H9 (cell line): ENCODE measurements at regions not wholly inside any gene's neighbourhood (a gene's known extent, or its start where the extent isn't known, plus 50 kb on each side); places are given as distances from the start of the nearest gene placed in this dataset.

Experiments used
- DNase-seq: peaks from one replicate; pipeline ENCODE4 v3.0.0-alpha.2; 2017
- H2AFZ ChIP-seq: one replicate; pipeline ENCODE4 v1.6.1; 2013; ENCODE audit warnings: mild to moderate bottlenecking, low read length, control low read depth, moderate library complexity
- H2AK5ac ChIP-seq: 2 replicates; pipeline ENCODE4 v1.6.1; 2013; ENCODE audit warnings: low read length, control low read depth, mixed read lengths; ENCODE audit not compliant: insufficient read length
- H2BK120ac ChIP-seq: one replicate; pipeline ENCODE4 v1.6.1; 2013; ENCODE audit warnings: low read depth, mild to moderate bottlenecking, low read length, control low read depth, inconsistent platforms; ENCODE audit not compliant: poor library complexity, severe bottlenecking
- H2BK12ac ChIP-seq: 2 replicates; pipeline ENCODE4 v1.6.1; 2013; ENCODE audit warnings: low read length, control low read depth, mixed read lengths, low read depth; ENCODE audit not compliant: insufficient read length
- H2BK15ac ChIP-seq: 2 replicates; pipeline ENCODE4 v1.6.1; 2013; ENCODE audit warnings: low read depth, low read length, control low read depth
- H2BK20ac ChIP-seq: one replicate; pipeline ENCODE4 v1.6.1; 2013; ENCODE audit warnings: low read depth, mild to moderate bottlenecking, low read length, control low read depth, inconsistent platforms; ENCODE audit not compliant: poor library complexity, severe bottlenecking
- H2BK5ac ChIP-seq: 2 replicates; pipeline ENCODE4 v1.6.1; 2013; ENCODE audit warnings: low read length, control low read depth, mixed read lengths; ENCODE audit not compliant: insufficient read length
- H3K14ac ChIP-seq: 2 replicates; pipeline ENCODE4 v1.6.1; 2013; ENCODE audit warnings: low read length, control low read depth; ENCODE audit not compliant: insufficient read depth
- H3K18ac ChIP-seq: 2 replicates; pipeline ENCODE4 v1.6.1; 2013; ENCODE audit warnings: low read depth, mild to moderate bottlenecking, mixed read lengths, low read length, control low read depth; ENCODE audit not compliant: insufficient read length
- H3K23ac ChIP-seq: 2 replicates; pipeline ENCODE4 v1.6.1; 2013; ENCODE audit warnings: low read length, control low read depth, mixed read lengths, low read depth; ENCODE audit not compliant: insufficient read length
- H3K23me2 ChIP-seq: 2 replicates; pipeline ENCODE4 v1.6.1; 2013; ENCODE audit warnings: low read depth, mild to moderate bottlenecking, mixed read lengths, low read length, control low read depth; ENCODE audit not compliant: insufficient read length, poor library complexity, severe bottlenecking
- H3K27ac ChIP-seq: 2 replicates; pipeline ENCODE4 v1.5.1; 2013; ENCODE audit warnings: low read length, control low read depth, mixed read lengths, low read depth; ENCODE audit not compliant: insufficient read length
- H3K27me3 ChIP-seq: 2 replicates; pipeline ENCODE4 v1.6.1; 2013; ENCODE audit warnings: low read length, control low read depth, inconsistent platforms; ENCODE audit not compliant: insufficient read depth
- H3K4ac ChIP-seq: 2 replicates; pipeline ENCODE4 v1.6.1; 2013; ENCODE audit warnings: low read depth, mild to moderate bottlenecking, control low read depth, inconsistent platforms, low read length, moderate library complexity
- H3K4me1 ChIP-seq: 2 replicates; pipeline ENCODE4 v1.6.1; 2013; ENCODE audit warnings: low read length, control low read depth, inconsistent platforms; ENCODE audit not compliant: insufficient read depth
- H3K4me2 ChIP-seq: 2 replicates; pipeline ENCODE4 v1.6.1; 2013; ENCODE audit warnings: low read length, control low read depth, mixed read lengths; ENCODE audit not compliant: insufficient read length, insufficient read depth
- H3K56ac ChIP-seq: 2 replicates; pipeline ENCODE4 v1.6.1; 2013; ENCODE audit warnings: low read depth, mild to moderate bottlenecking, mixed read lengths, low read length, control low read depth; ENCODE audit not compliant: insufficient read length
- H3K79me1 ChIP-seq: 2 replicates; pipeline ENCODE4 v1.6.1; 2013; ENCODE audit warnings: low read depth, mild to moderate bottlenecking, moderate library complexity, low read length, control low read depth, inconsistent platforms; ENCODE audit not compliant: insufficient read depth, poor library complexity, severe bottlenecking
- H3K79me2 ChIP-seq: 2 replicates; pipeline ENCODE4 v1.6.1; 2013; ENCODE audit warnings: low read length, control low read depth, inconsistent platforms; ENCODE audit not compliant: insufficient read depth
- H3K9ac ChIP-seq: 2 replicates; pipeline ENCODE4 v1.6.1; 2013; ENCODE audit warnings: low read length, control low read depth, mixed read lengths; ENCODE audit not compliant: insufficient read length; ENCODE audit errors: extremely low read depth
- H3K9me3 ChIP-seq: one replicate; pipeline ENCODE4 v1.6.1; 2013; ENCODE audit warnings: low read depth, low read length, inconsistent platforms; ENCODE audit not compliant: control insufficient read depth
- H3T11ph ChIP-seq: one replicate; pipeline ENCODE4 v1.6.1; 2013; ENCODE audit warnings: mild to moderate bottlenecking, low read length, control low read depth, inconsistent platforms
- H4K20me1 ChIP-seq: one replicate; pipeline ENCODE4 v1.6.1; 2013; ENCODE audit not compliant: control insufficient read depth, insufficient read length, insufficient read depth
- H4K5ac ChIP-seq: 2 replicates; pipeline ENCODE4 v1.6.1; 2013; ENCODE audit warnings: low read depth, mild to moderate bottlenecking, mixed read lengths, low read length, control low read depth; ENCODE audit not compliant: insufficient read length
- H4K8ac ChIP-seq: replicated peaks from 2 replicates; pipeline ENCODE4 v1.6.1; 2013; ENCODE audit warnings: low read length, control low read depth, mixed read lengths, low read depth; ENCODE audit not compliant: insufficient read length
- H4K91ac ChIP-seq: 2 replicates; pipeline ENCODE4 v1.6.1; 2013; ENCODE audit warnings: low read depth, mild to moderate bottlenecking, moderate library complexity, mixed read lengths, low read length, control low read depth; ENCODE audit not compliant: insufficient read length
- H3K27ac Mint-ChIP-seq, 3 experiments: 2 replicates in 2 of 3; 3 replicates in 1 of 3; pipeline ENCODE4 v1.8.0; 2020 to 2021; ENCODE audit warnings: mixed read lengths in 3 of 3, mild to moderate bottlenecking in 1 of 3, moderate library complexity in 1 of 3
- H3K27me3 Mint-ChIP-seq: 2 replicates; pipeline ENCODE4 v1.8.0; 2021; ENCODE audit warnings: low read depth, mild to moderate bottlenecking, moderate library complexity, mixed read lengths
- H3K36me3 Mint-ChIP-seq, 3 experiments: 2 replicates in 2 of 3; 3 replicates in 1 of 3; pipeline ENCODE4 v1.8.0; 2020 to 2021; ENCODE audit warnings: low read depth in 3 of 3, mixed read lengths in 3 of 3; ENCODE audit not compliant: insufficient read depth in 1 of 3
- H3K4me1 Mint-ChIP-seq, 2 experiments: 2 replicates each; pipeline ENCODE4 v1.8.0; 2020; ENCODE audit warnings: mixed read lengths in 2 of 2
- H3K4me3 Mint-ChIP-seq, 2 experiments: 2 replicates in 1 of 2; 3 replicates in 1 of 2; pipeline ENCODE4 v1.8.0; 2020 to 2021; ENCODE audit warnings: mild to moderate bottlenecking in 2 of 2, mixed read lengths in 2 of 2, moderate library complexity in 1 of 2
- H3K9me3 Mint-ChIP-seq, 2 experiments: 2 replicates in 1 of 2; 3 replicates in 1 of 2; pipeline ENCODE4 v1.8.0; 2020; ENCODE audit warnings: mild to moderate bottlenecking in 2 of 2, mixed read lengths in 2 of 2, moderate library complexity in 1 of 2
- CTCF ChIP-seq: fragments of 200-600 bp; sonication (generic); conservative IDR thresholded peaks from 3 replicates; pipeline ENCODE4 v1.8.0; 2021; ENCODE audit warnings: antibody characterized with exemption, mild to moderate bottlenecking
- WGBS: extraction: QIAGEN DNeasy Blood & Tissue Kit; methylation state at CpG from one replicate; pipeline ENCODE4 v1.1.7; 2013; ENCODE audit warnings: missing lambda C conversion rate, low lambda C conversion rate, mixed read lengths; ENCODE audit not compliant: insufficient read length; ENCODE audit errors: extremely low coverage; 5-methylcytosine and 5-hydroxymethylcytosine counted together

- no peaks in the 10 kb centered on the region for H3K79me1 ChIP-seq
- no peak overlapping the region for H4K5ac ChIP-seq
- no peaks in the 10 kb centered on the region for H3K27me3 ChIP-seq
- no peak overlapping the region for H3K4ac ChIP-seq
- H3K4me1 ChIP-seq: no peaks in the 10 kb centered on the region; the same call in 1 of the 2 replicates
- no peak overlapping the region for H2BK15ac ChIP-seq
- Mint-ChIP-seq H3K27me3 (peaks cover 65% of the 10 kb centered on the region), H3K4me3 (no peak overlapping the region), H3K27ac (no peak overlapping the region), H3K4me1 (peaks cover 30 to 40% of the 10 kb centered on the region in 2 experiments), H3K9me3 (peaks cover 21 to 22% of the 10 kb centered on the region in 2 experiments), H3K36me3 (peaks cover 0 to 11% (median 5%) of the 10 kb centered on the region in 3 experiments; a peak in 2 of 7 replicates)
- WGBS: no CpG with 5 or more reads among the region's 1 CpG
- H4K20me1 ChIP-seq: no peaks in the 10 kb centered on the region
- H3K23ac ChIP-seq: no peak overlapping the region
- no peak overlapping the region for H3K18ac ChIP-seq
- H2BK120ac ChIP-seq: no peak overlapping the region
- no peak overlapping the region for H3K4me2 ChIP-seq
- H2BK20ac ChIP-seq: no peak overlapping the region
- H3K9me3 ChIP-seq: no peaks in the 10 kb centered on the region
- DNase-seq: no peak
- H2BK12ac ChIP-seq: no peak overlapping the region
- no peak overlapping the region for H4K91ac ChIP-seq
- H3K14ac ChIP-seq: no peak overlapping the region
- H3K56ac ChIP-seq: no peak overlapping the region
- no peak overlapping the region for H4K8ac ChIP-seq
- no peak overlapping the region for H2BK5ac ChIP-seq
- no peak overlapping the region for H3T11ph ChIP-seq
- H2AK5ac ChIP-seq: no peak overlapping the region
- H3K9ac ChIP-seq: no peak overlapping the region
- no peak overlapping the region for H3K27ac ChIP-seq
- no peaks in the 10 kb centered on the region for H3K23me2 ChIP-seq
- no peak for TF ChIP-seq CTCF
- H3K79me2 ChIP-seq: no peaks in the 10 kb centered on the region
- no peak overlapping the region for H2AFZ ChIP-seq
These were observed 89.3 kb upstream of the SDK2 start for GRCh38 chr17:73733517-73733916.
